Tibial artery (tissue), 4 donors: ENCODE measurements at regions not wholly inside any gene's neighbourhood (a gene's known extent, or its start where the extent isn't known, plus 50 kb on each side); places are given as distances from the start of the nearest gene placed in this dataset.

Source experiments
- DNase-seq, 2 donors: peaks; one replicate each; pipeline ENCODE4 v3.0.0-alpha.2; 2019
- H3K27ac ChIP-seq, 2 donors: fragments of 200-600 bp; sonication (generic) in 1 of 2; 1 replicate in 1 of 2; 2 replicates in 1 of 2; pipeline ENCODE4 v1.5.1; 2018 to 2019; ENCODE audit warnings: mild to moderate bottlenecking in 1 of 2
- H3K27me3 ChIP-seq, 2 donors: fragments of 200-600 bp; sonication (generic) in 1 of 2; one replicate each; pipeline versions ENCODE4 v1.5.1 to v1.6.0; 2016 to 2019
- H3K36me3 ChIP-seq, 3 donors: fragments of 200-600 bp; sonication (generic) in 2 of 3; one replicate each; pipeline ENCODE4 v1.5.1; 2016 to 2019; ENCODE audit warnings: mild to moderate bottlenecking in 2 of 3
- H3K4me1 ChIP-seq, 4 donors: fragments of 200-600 bp; sonication (generic) in 2 of 4; 1 replicate in 3 of 4; 2 replicates in 1 of 4; pipeline ENCODE4 v1.5.1; 2016 to 2019
- H3K4me3 ChIP-seq, 2 donors: fragments of 200-600 bp; sonication (generic) in 1 of 2; 1 replicate in 1 of 2; 2 replicates in 1 of 2; pipeline ENCODE4 v1.5.1; 2018 to 2019; ENCODE audit warnings: mild to moderate bottlenecking in 2 of 2
- H3K9me3 ChIP-seq, 3 donors: fragments of 200-600 bp; sonication (generic) in 1 of 3; one replicate each; pipeline ENCODE4 v1.5.1; 2016 to 2019
- CTCF ChIP-seq, 2 experiments: fragments of 200-600 bp in 1 of 2; fragments of 450-650 bp in 1 of 2; IDR thresholded peaks; one replicate each; pipeline ENCODE4 v1.5.1; 2017 to 2019; ENCODE audit warnings: antibody characterized with exemption in 2 of 2, mild to moderate bottlenecking in 1 of 2, moderate library complexity in 1 of 2
- intact Hi-C: fragments of 100-400 bp; cut with DNase I; formaldehyde crosslinking; loops from one replicate; pipeline ENCODE4 v1.15.0; 2023; ENCODE audit warnings: low total_unique reads

GRCh38 chr6:156379392-156380289, 397.5 kb upstream of the ARID1B start:
- no peak for DNase-seq
- Histone ChIP-seq H3K4me3 (no peak overlapping the region), H3K27ac (peak overlapping the region; percentile 12 to 29), H3K27me3 (no peaks in the 10 kb centered on the region), H3K9me3 (no peaks in the 10 kb centered on the region), H3K36me3 (no peaks in the 10 kb centered on the region), H3K4me1 (peaks cover 0 to 20% (median 7%) of the 10 kb centered on the region in 4 donors)
- no peak for TF ChIP-seq CTCF (IDR thresholded peaks at IDR 0.05)
- intact Hi-C loops, result no loop called here

- H3K9me3 ChIP-seq, result no peaks in the 10 kb centered on the region
- intact Hi-C loops, result no loop called here
- H3K4me1 ChIP-seq, result peaks cover 0 to 20% (median 7%) of the 10 kb centered on the region in 4 donors
These were observed 398.3 kb upstream of the ARID1B start for GRCh38 chr6:156378853-156379252.

GRCh38 chr6:156376091-156376490, 401.1 kb upstream of the ARID1B start:
- Histone ChIP-seq H3K9me3 (no peaks in the 10 kb centered on the region), H3K36me3 (no peaks in the 10 kb centered on the region), H3K4me3 (no peak overlapping the region), H3K4me1 (peaks cover 0 to 20% (median 7%) of the 10 kb centered on the region in 4 donors), H3K27ac (no peak overlapping the region), H3K27me3 (no peaks in the 10 kb centered on the region)
- no peak for DNase-seq
- no peak for TF ChIP-seq CTCF (IDR thresholded peaks at IDR 0.05)
- intact Hi-C loops, result no loop called here

More at GRCh38 chr6:156378853-156379252, 398.3 kb upstream of the ARID1B start:
- H3K27me3 ChIP-seq, result no peaks in the 10 kb centered on the region
- H3K4me3 ChIP-seq, result no peak overlapping the region
- peak overlapping the region in 1 of 2 donors; percentile 29 for H3K27ac ChIP-seq
- H3K36me3 ChIP-seq, result no peaks in the 10 kb centered on the region
- no peak for TF ChIP-seq CTCF (IDR thresholded peaks at IDR 0.05)
- DNase-seq, result no peak

GRCh38 chr6:156359912-156360311, 417.3 kb upstream of the ARID1B start:
- TF ChIP-seq CTCF (IDR thresholded peaks at IDR 0.05), result no peak
- Histone ChIP-seq H3K27ac (no peak overlapping the region), H3K4me1 (no peaks in the 10 kb centered on the region), H3K4me3 (no peak overlapping the region), H3K27me3 (no peaks in the 10 kb centered on the region), H3K9me3 (no peaks in the 10 kb centered on the region), H3K36me3 (no peaks in the 10 kb centered on the region)
- intact Hi-C loops, result no loop called here
- no peak for DNase-seq

- H3K27me3 ChIP-seq, result no peaks in the 10 kb centered on the region
- H3K36me3 ChIP-seq, result no peaks in the 10 kb centered on the region
- no peak for DNase-seq
- intact Hi-C loops, result no loop called here
- H3K9me3 ChIP-seq, result no peaks in the 10 kb centered on the region
- H3K27ac ChIP-seq, result no peak overlapping the region
- H3K4me3 ChIP-seq, result no peak overlapping the region
- peaks cover 0 to 6% (median 0%) of the 10 kb centered on the region in 4 donors for H3K4me1 ChIP-seq
- TF ChIP-seq CTCF (IDR thresholded peaks at IDR 0.05), result no peak
These were observed 424.3 kb upstream of the ARID1B start for GRCh38 chr6:156352861-156353260.
